Fibroblast of the aortic adventitia (primary cell): ENCODE measurements at regions not wholly inside any gene's neighbourhood (a gene's known extent, or its start where the extent isn't known, plus 50 kb on each side); places are given as distances from the start of the nearest gene placed in this dataset.

ENCODE experiments used
- DNase-seq: peaks from one replicate; pipeline ENCODE4 v3.0.0-alpha.2; 2010; ENCODE audit warnings: low read depth
- H3K4me3 ChIP-seq: 2 replicates; pipeline ENCODE4 v1.5.1; 2011; ENCODE audit warnings: low read depth, mild to moderate bottlenecking, control low read depth, low read length, moderate library complexity
- CTCF ChIP-seq: IDR thresholded peaks from 2 replicates; pipeline ENCODE4 v1.5.1; 2011; ENCODE audit warnings: mild to moderate bottlenecking, low read length, control low read depth, inconsistent platforms; ENCODE audit not compliant: insufficient read depth

- no peak overlapping the region for H3K4me3 ChIP-seq
- TF ChIP-seq CTCF: no peak
- DNase-seq: no peak
Observed at GRCh38 chr10:78251016-78251385, 217.3 kb downstream of the RPS24 start.

- H3K4me3 ChIP-seq: no peak overlapping the region
- TF ChIP-seq CTCF: no peak
- no peak for DNase-seq
Observed at GRCh38 chr10:78252286-78252685, 218.6 kb downstream of the RPS24 start.

GRCh38 chr10:78253063-78253853 lies 219.6 kb downstream of the RPS24 start:
- TF ChIP-seq CTCF: no peak
- DNase-seq: no peak
- no peak overlapping the region for H3K4me3 ChIP-seq

- no peak overlapping the region for H3K4me3 ChIP-seq
- no peak for DNase-seq
- TF ChIP-seq CTCF: no peak
Observed at GRCh38 chr10:78254013-78254412, 220.3 kb downstream of the RPS24 start.

GRCh38 chr10:78255214-78255613 lies 221.6 kb downstream of the RPS24 start:
- TF ChIP-seq CTCF: no peak
- no peak overlapping the region for H3K4me3 ChIP-seq
- DNase-seq: no peak

- DNase-seq: peak; percentile 99
- no peak overlapping the region for H3K4me3 ChIP-seq
- TF ChIP-seq CTCF: no peak
Observed at GRCh38 chr10:78255796-78256638, 222.4 kb downstream of the RPS24 start.
